H1 (cell line): ENCODE measurements at regions not wholly inside any gene's neighbourhood (a gene's known extent, or its start where the extent isn't known, plus 50 kb on each side); places are given as distances from the start of the nearest gene placed in this dataset.

Experiments used
- CTCF ChIA-PET: fragments of 300-600 bp; sonication (Branson Sonifier 250); formaldehyde crosslinking; loops from one replicate; lab custom pipeline; 2021; ENCODE audit not compliant: partially characterized antibody; lab: Charles Lee
- POLR2A ChIA-PET: fragments of 300-600 bp; sonication (Branson Sonifier 250); formaldehyde crosslinking; loops from one replicate; lab custom pipeline; 2021; ENCODE audit warnings: inconsistent platforms; ENCODE audit not compliant: partially characterized antibody; lab: Charles Lee
- DNase-seq, 2 experiments: peaks; one replicate each; pipeline versions ENCODE4 v3.0.0 to v3.0.0-alpha.2; 2010 to 2022; ENCODE audit warnings: low spot score in 2 of 2, low read depth in 1 of 2, mixed read lengths in 1 of 2
- FAIRE-seq: peaks from 2 replicates; lab custom pipeline; 2011; peaks lifted over from hg19 to GRCh38; lab: Jason Lieb, UNC
- H2AFZ ChIP-seq: 2 replicates; pipeline ENCODE4 v1.8.1; 2012; ENCODE audit warnings: low read length, inconsistent platforms
- H2AK5ac ChIP-seq: 2 replicates; pipeline ENCODE4 v1.6.1; 2013; ENCODE audit warnings: low read depth, low read length
- H2BK120ac ChIP-seq: replicated peaks from 2 replicates; pipeline ENCODE3; 2013; ENCODE audit warnings: low read depth, low read length, inconsistent platforms
- H2BK12ac ChIP-seq: 2 replicates; pipeline ENCODE4 v1.6.1; 2013; ENCODE audit warnings: low read depth, low read length
- H2BK15ac ChIP-seq: 2 replicates; pipeline ENCODE4 v1.6.1; 2013; ENCODE audit warnings: low read length
- H2BK20ac ChIP-seq: 2 replicates; pipeline ENCODE4 v1.6.1; 2013; ENCODE audit warnings: low read length
- H2BK5ac ChIP-seq: 2 replicates; pipeline ENCODE4 v1.6.1; 2013; ENCODE audit warnings: low read depth, low read length
- H3K14ac ChIP-seq: 2 replicates; pipeline ENCODE4 v1.6.1; 2013; ENCODE audit warnings: inconsistent platforms; ENCODE audit not compliant: insufficient read length
- H3K18ac ChIP-seq: 2 replicates; pipeline ENCODE4 v1.6.1; 2013; ENCODE audit warnings: low read length; ENCODE audit errors: extremely low read depth
- H3K23ac ChIP-seq: 2 replicates; pipeline ENCODE4 v1.6.1; 2013; ENCODE audit warnings: inconsistent platforms; ENCODE audit not compliant: insufficient read length
- H3K23me2 ChIP-seq: 2 replicates; pipeline ENCODE4 v1.6.1; 2013; ENCODE audit warnings: low read depth, low read length
- H3K27ac ChIP-seq: 2 replicates; pipeline ENCODE4 v1.6.1; 2011; ENCODE audit warnings: low read depth, low read length, inconsistent platforms
- H3K27me3 ChIP-seq, 4 experiments: replicated peaks in 1 of 4; 1 replicate in 1 of 4; 2 replicates in 3 of 4; pipeline versions ENCODE4 v1.6.1 to v1.8.1; 2011 to 2013; ENCODE audit warnings: low read length in 3 of 4, mild to moderate bottlenecking in 3 of 4, inconsistent platforms in 2 of 4, mixed read lengths in 2 of 4, moderate library complexity in 1 of 4; ENCODE audit not compliant: control insufficient read depth in 3 of 4, insufficient read depth in 3 of 4; ENCODE audit errors: extremely low read depth in 1 of 4
- H3K36me3 ChIP-seq, 4 experiments: 2 replicates each; pipeline versions ENCODE4 v1.6.1 to v1.8.1; 2011 to 2013; ENCODE audit warnings: mild to moderate bottlenecking in 4 of 4, low read length in 3 of 4, moderate library complexity in 2 of 4, control low read depth in 1 of 4, inconsistent platforms in 1 of 4; ENCODE audit not compliant: insufficient read depth in 4 of 4, control insufficient read depth in 2 of 4
- H3K4ac ChIP-seq: replicated peaks from 2 replicates; pipeline ENCODE3; 2013; ENCODE audit warnings: low read length, low read depth, mixed read lengths, inconsistent platforms; ENCODE audit not compliant: insufficient read length
- H3K4me1 ChIP-seq, 4 experiments: replicated peaks in 1 of 4; 1 replicate in 1 of 4; 2 replicates in 3 of 4; pipeline versions ENCODE4 v1.6.1 to v1.8.1; 2011 to 2013; ENCODE audit warnings: low read length in 3 of 4, inconsistent platforms in 2 of 4, mixed read lengths in 1 of 4; ENCODE audit not compliant: insufficient read depth in 4 of 4, control insufficient read depth in 3 of 4
- H3K4me2 ChIP-seq, 2 experiments: 2 replicates each; pipeline versions ENCODE4 v1.6.1 to v1.8.1; 2011 to 2013; ENCODE audit warnings: low read depth in 2 of 2, low read length in 2 of 2, control low read depth in 1 of 2, inconsistent platforms in 1 of 2, mild to moderate bottlenecking in 1 of 2; ENCODE audit not compliant: insufficient read depth in 1 of 2
- H3K4me3 ChIP-seq, 4 experiments: fragments of 200-600, 300-600 bp in 1 of 4; sonication (generic), shearing (Covaris generic), sonication (Bioruptor Twin) in 1 of 4; 2 replicates each; pipeline versions ENCODE4 v1.5.1 to v1.8.1; 2011 to 2016; ENCODE audit warnings: low read length in 4 of 4, low read depth in 3 of 4, control low read depth in 2 of 4, inconsistent platforms in 2 of 4, mild to moderate bottlenecking in 2 of 4, mixed read lengths in 1 of 4, moderate library complexity in 1 of 4; ENCODE audit not compliant: insufficient read depth in 2 of 4; ENCODE audit errors: extremely low read depth in 1 of 4
- H3K56ac ChIP-seq: replicated peaks from 2 replicates; pipeline ENCODE3; 2013; ENCODE audit warnings: low read depth, mild to moderate bottlenecking, mixed read lengths, low read length, inconsistent platforms; ENCODE audit not compliant: insufficient read length
- H3K79me1 ChIP-seq: 2 replicates; pipeline ENCODE4 v1.6.1; 2013; ENCODE audit warnings: low read depth, low read length, control low read depth
- H3K79me2 ChIP-seq, 2 experiments: 2 replicates each; pipeline versions ENCODE4 v1.6.1 to v1.8.1; 2012 to 2013; ENCODE audit warnings: low read length in 2 of 2, mild to moderate bottlenecking in 2 of 2, inconsistent platforms in 1 of 2; ENCODE audit not compliant: insufficient read depth in 2 of 2, control insufficient read depth in 1 of 2
- H3K9ac ChIP-seq, 4 experiments: replicated peaks in 1 of 4; 1 replicate in 1 of 4; 2 replicates in 3 of 4; pipeline versions ENCODE4 v1.6.1 to v1.8.1; 2011 to 2013; ENCODE audit warnings: low read depth in 3 of 4, low read length in 3 of 4, control low read depth in 2 of 4, mild to moderate bottlenecking in 2 of 4, moderate library complexity in 2 of 4, inconsistent platforms in 1 of 4; ENCODE audit errors: extremely low read depth in 1 of 4
- H3K9me3 ChIP-seq, 2 experiments: 2 replicates each; pipeline versions ENCODE4 v1.6.1 to v1.8.1; 2012 to 2013; ENCODE audit warnings: mild to moderate bottlenecking in 2 of 2, moderate library complexity in 2 of 2, control low read depth in 1 of 2, inconsistent platforms in 1 of 2, low read depth in 1 of 2, low read length in 1 of 2, mixed read lengths in 1 of 2; ENCODE audit not compliant: insufficient read depth in 2 of 2
- H4K20me1 ChIP-seq, 2 experiments: replicated peaks in 1 of 2; 2 replicates each; pipeline versions ENCODE3 to v1.8.1; 2011 to 2013; ENCODE audit warnings: inconsistent platforms in 2 of 2, low read length in 2 of 2, mild to moderate bottlenecking in 1 of 2; ENCODE audit not compliant: insufficient read depth in 2 of 2, control insufficient read depth in 1 of 2
- H4K5ac ChIP-seq: 2 replicates; pipeline ENCODE4 v1.6.1; 2013; ENCODE audit warnings: low read length, low read depth, mixed read lengths, inconsistent platforms; ENCODE audit not compliant: insufficient read length
- H4K8ac ChIP-seq: 2 replicates; pipeline ENCODE4 v1.8.0; 2013; ENCODE audit warnings: mild to moderate bottlenecking, moderate library complexity, low read length, inconsistent platforms; ENCODE audit not compliant: insufficient read depth; ENCODE audit errors: extremely low read depth
- H4K91ac ChIP-seq: replicated peaks from 2 replicates; pipeline ENCODE3; 2013; ENCODE audit warnings: low read length, mixed read lengths, inconsistent platforms; ENCODE audit not compliant: insufficient read length
- ASH2L ChIP-seq: fragments of 200-600, 300-600 bp; sonication (generic); IDR thresholded peaks from one replicate; pipeline ENCODE4 v1.7.1; 2017; ENCODE audit warnings: low read length
- BRCA1 ChIP-seq: IDR thresholded peaks from 2 replicates; pipeline ENCODE4 v1.6.1; 2012; ENCODE audit warnings: low read depth, low read length, improper control_type of control experiment
- CREB1 ChIP-seq: IDR thresholded peaks from 2 replicates; pipeline ENCODE4 v1.6.1; 2012; ENCODE audit warnings: inconsistent platforms
- GABPA ChIP-seq: IDR thresholded peaks from 2 replicates; pipeline ENCODE4 v1.6.1; 2011; ENCODE audit warnings: mild to moderate bottlenecking, low read length, moderate library complexity, borderline replicate concordance; ENCODE audit not compliant: insufficient read depth
- JUND ChIP-seq: IDR thresholded peaks from 2 replicates; pipeline ENCODE4 v1.6.1; 2011; ENCODE audit warnings: mild to moderate bottlenecking, improper control_type of control experiment, low read length
- MAFK ChIP-seq: IDR thresholded peaks from 2 replicates; pipeline ENCODE4 v1.6.1; 2012; ENCODE audit warnings: low read depth, mild to moderate bottlenecking, improper control_type of control experiment, low read length
- RFX5 ChIP-seq: IDR thresholded peaks from 2 replicates; pipeline ENCODE4 v1.6.1; 2011; ENCODE audit warnings: low read depth, low read length, improper control_type of control experiment, borderline replicate concordance
- SIX5 ChIP-seq: IDR thresholded peaks from 2 replicates; pipeline ENCODE4 v1.6.1; 2011; ENCODE audit warnings: mild to moderate bottlenecking, low read depth, low read length
- SP1 ChIP-seq: IDR thresholded peaks from 2 replicates; pipeline ENCODE4 v1.6.1; 2011; ENCODE audit warnings: low read depth, low read length
- SP2 ChIP-seq: IDR thresholded peaks from 2 replicates; pipeline ENCODE4 v1.6.1; 2012; ENCODE audit warnings: mild to moderate bottlenecking, low read length, inconsistent platforms
- TCF12 ChIP-seq: IDR thresholded peaks from 2 replicates; pipeline ENCODE4 v1.6.1; 2011; ENCODE audit warnings: low read depth, mild to moderate bottlenecking, low read length
- TEAD4 ChIP-seq: IDR thresholded peaks from 2 replicates; pipeline ENCODE4 v1.6.1; 2012; ENCODE audit warnings: low read depth, low read length, inconsistent platforms, mixed read lengths
- WGBS, 2 experiments: shearing (Covaris generic) in 1 of 2; methylation state at CpG; one replicate each; pipeline versions ENCODE4 v1.1.6 to v1.1.7; 2013 to 2015; ENCODE audit warnings: low lambda C conversion rate in 2 of 2, mixed read lengths in 2 of 2, inconsistent platforms in 1 of 2, low coverage in 1 of 2, missing lambda C conversion rate in 1 of 2; ENCODE audit not compliant: insufficient replicate concordance in 2 of 2, insufficient coverage in 1 of 2, insufficient read length in 1 of 2; ENCODE audit errors: extremely low coverage in 1 of 2, missing lambda C conversion rate in 1 of 2; 5-methylcytosine and 5-hydroxymethylcytosine counted together

GRCh38 chr2:42971381-42971780 lies 179.0 kb upstream of the HAAO start:
- Histone ChIP-seq H4K5ac (no peak overlapping the region), H3K4me1 (peaks cover 0 to 7% (median 7%) of the 10 kb centered on the region in 4 experiments; a peak in 4 of 7 replicates), H3K23ac (no peak overlapping the region), H3K36me3 (no peaks in the 10 kb centered on the region), H3K18ac (no peak overlapping the region), H3K4ac (no peak overlapping the region), H4K8ac (no peak overlapping the region), H3K9ac (no peak overlapping the region), H3K14ac (no peak overlapping the region), H3K56ac (no peak overlapping the region), H2AK5ac (no peak overlapping the region), H4K91ac (no peak overlapping the region), H3K79me2 (no peaks in the 10 kb centered on the region), H3K79me1 (no peaks in the 10 kb centered on the region), H3K4me3 (no peak overlapping the region), H3K9me3 (peaks cover 0 to 3% of the 10 kb centered on the region in 2 experiments; a peak in 1 of 4 replicates), H2BK5ac (no peak overlapping the region), H3K23me2 (no peaks in the 10 kb centered on the region), H4K20me1 (no peaks in the 10 kb centered on the region), H3K27me3 (no peaks in the 10 kb centered on the region; a peak in 1 of 7 replicates), H2BK15ac (no peak overlapping the region), H2BK12ac (0 out of 2 replicates have a peak overlapping the region, but pooled peaks have one; percentile 9), H3K27ac (no peak overlapping the region), H3K4me2 (no peak overlapping the region), H2AFZ (no peak overlapping the region), H2BK20ac (no peak overlapping the region), H2BK120ac (no peak overlapping the region)
- FAIRE-seq (no peak), DNase-seq (no peak)
- 91% methylated on average over 6 of the region's 8 CpGs; no CpG with 5 or more reads in 1 of the 2 experiments for WGBS, 2 experiments
- POLR2A ChIA-PET, result no interaction called here
- CTCF ChIA-PET, result interaction anchor here (0.6 to 2.8 kb wide), 10 partner anchors 10 to 258 kb away, joined by 3 to 10 read pairs (median 3); no protein-coding TSS in a partner anchor
- TF ChIP-seq BRCA1 (no peak), ASH2L (no peak), MAFK (no peak), TEAD4 (no peak), GABPA (no peak), CREB1 (no peak), RFX5 (no peak), SIX5 (no peak), JUND (no peak), SP1 (no peak), SP2 (no peak), TCF12 (no peak)
